ENCODE measurements at regions not wholly inside any gene's neighbourhood (a gene's known extent, or its start where the extent isn't known, plus 50 kb on each side); places are given as distances from the start of the nearest gene placed in this dataset.

GRCh38 chr16:25413133-25413532, 155.5 kb upstream of the ZKSCAN2 start (continued):
- TF ChIP-seq NRF1 (conservative IDR thresholded peaks at IDR 0.05; ENCODE audit: low read depth, low read length) (no peak), SIX5 (IDR thresholded peaks at IDR 0.05; ENCODE audit: low read depth, low read length, severe bottlenecking) (no peak), ZBED1 (IDR thresholded peaks at IDR 0.05; ENCODE audit: borderline replicate concordance) (no peak), ZNF207 (IDR thresholded peaks at IDR 0.05; ENCODE audit: borderline replicate concordance) (no peak), BCL3 (IDR thresholded peaks at IDR 0.05; ENCODE audit: borderline replicate concordance, insufficient read depth, low read depth, low read length, poor library complexity, severe bottlenecking) (no peak), BHLHE40 (IDR thresholded peaks at IDR 0.05; ENCODE audit: borderline replicate concordance in 1 of 2, low read depth in 2 of 2, low read length in 1 of 2) (no peak), EP300 (IDR thresholded peaks at IDR 0.05; ENCODE audit: borderline replicate concordance in 1 of 2, control insufficient read depth in 1 of 2, low read depth in 2 of 2, low read length in 2 of 2) (no peak)

- no peak overlapping the region for H3K4me2 ChIP-seq (ENCODE audit: control insufficient read depth, insufficient read depth)
- no peak for DNase-seq (ENCODE audit: low read depth, low spot score)
- no peak overlapping the region for H2AFZ ChIP-seq (ENCODE audit: control insufficient read depth, low read depth, low read length)
- CTCF ChIA-PET: no interaction called here
- no peaks in the 10 kb centered on the region for H3K4me1 ChIP-seq (ENCODE audit: control insufficient read depth, insufficient read depth, low read length)
- WGBS (ENCODE audit: insufficient coverage, insufficient replicate concordance, low lambda C conversion rate, missing lambda C conversion rate): 29% methylated on average over 8 of the region's 8 CpGs
- no peaks in the 10 kb centered on the region for H3K9me3 ChIP-seq (replicated peaks; ENCODE audit: control insufficient read depth, insufficient read depth, low read length)
- BruUV-seq (replicated peaks): no TSS peak
- in situ Hi-C loops (cut with MboI): no loop called here
- H3K27me3 ChIP-seq (replicated peaks in 1 of 2; ENCODE audit: control insufficient read depth in 2 of 2, insufficient read depth in 2 of 2, low read length in 1 of 2): no peaks in the 10 kb centered on the region
- no peak for FAIRE-seq
- no peak for ATAC-seq
- SMC1A ChIA-PET (ENCODE audit: uncharacterized antibody, unreplicated experiment): no interaction called here
- intact Hi-C loops (cut with micrococcal nuclease; ENCODE audit: unreplicated experiment): no loop called here
- H3K4me3 ChIP-seq: no peak overlapping the region
- no peaks in the 10 kb centered on the region for H3K36me3 ChIP-seq (ENCODE audit: control insufficient read depth in 2 of 2, insufficient read depth in 2 of 2, low read length in 1 of 2)
- H3K9ac ChIP-seq (ENCODE audit: control insufficient read depth, insufficient read depth, low read length): no peak overlapping the region
- no peaks in the 10 kb centered on the region for H3K79me2 ChIP-seq (ENCODE audit: control insufficient read depth, insufficient read depth, low read length)
- RAD21 ChIA-PET (ENCODE audit: unreplicated experiment): no interaction called here
- POLR2A ChIA-PET: no interaction called here
- no peak overlapping the region for H3K27ac ChIP-seq (ENCODE audit: control insufficient read depth, insufficient read depth)
- no peaks in the 10 kb centered on the region for H4K20me1 ChIP-seq (ENCODE audit: control insufficient read depth, insufficient read depth)
- TF ChIP-seq SP1 (IDR thresholded peaks at IDR 0.05; ENCODE audit: low read depth, low read length): no peak
Observed at GRCh38 chr16:25411396-25412081, 153.9 kb upstream of the ZKSCAN2 start.

All from GM12878 (cell line).